Stomach (tissue), 4 donors: ENCODE measurements at regions not wholly inside any gene's neighbourhood (a gene's known extent, or its start where the extent isn't known, plus 50 kb on each side); places are given as distances from the start of the nearest gene placed in this dataset.

ENCODE experiments used
- CTCF ChIP-seq, 7 experiments: fragments of 450-650 bp in 4 of 7; fragments of 200-600 bp in 3 of 7; sonication (generic) in 3 of 7; IDR thresholded peaks; one replicate each; pipeline ENCODE4 v1.5.1; 2016 to 2019; ENCODE audit warnings: antibody characterized with exemption in 7 of 7, control low read depth in 2 of 7, mild to moderate bottlenecking in 1 of 7
- EP300 ChIP-seq: sonication (generic); formaldehyde crosslinking; IDR thresholded peaks from one replicate; pipeline ENCODE4 v1.6.1; 2017; ENCODE audit warnings: antibody characterized with exemption
- POLR2A ChIP-seq, 4 donors: fragments of 450-650 bp; IDR thresholded peaks; one replicate each; pipeline ENCODE4 v1.6.1; 2016; ENCODE audit warnings: antibody characterized with exemption in 4 of 4, control low read depth in 2 of 4, mild to moderate bottlenecking in 1 of 4, moderate library complexity in 1 of 4

GRCh38 chr2:167718560-167718959 is 528.8 kb downstream of the STK39 start:
- TF ChIP-seq EP300 (no peak), CTCF (IDR thresholded peaks at IDR 0.05) (no peak), POLR2A (IDR thresholded peaks at IDR 0.05) (no peak)
